ENCODE measurements at regions not wholly inside any gene's neighbourhood (a gene's known extent, or its start where the extent isn't known, plus 50 kb on each side); places are given as distances from the start of the nearest gene placed in this dataset.

DNA sequence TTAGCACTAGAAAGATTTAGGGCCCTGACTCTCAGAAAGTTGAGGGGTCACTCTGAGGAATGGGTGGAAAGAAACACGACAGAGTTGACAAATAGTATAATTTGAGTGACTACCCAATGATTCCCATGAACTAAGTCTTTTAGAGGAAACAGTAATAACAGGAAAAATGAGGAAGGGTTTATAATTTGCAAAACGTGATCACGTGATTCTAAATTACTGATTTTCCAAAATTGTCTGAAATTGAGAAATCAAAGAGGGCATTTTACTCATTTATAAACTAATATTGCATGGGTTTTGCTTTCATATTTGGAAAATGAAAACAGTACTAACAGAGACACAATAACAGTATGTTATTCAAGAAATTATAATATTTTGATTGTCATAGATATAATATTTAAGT, 1335.7 kb downstream of the PLA2G4A start:
- TF ChIP-seq CTCF (IDR thresholded peaks at IDR 0.05; ENCODE audit: low read depth, low read length) (no peak), EZH2phosphoT487 (IDR thresholded peaks at IDR 0.05; ENCODE audit: low read depth) (no peak)

All from OCI-LY3 (cell line).